GM23248 (cell line): ENCODE measurements at regions not wholly inside any gene's neighbourhood (a gene's known extent, or its start where the extent isn't known, plus 50 kb on each side); places are given as distances from the start of the nearest gene placed in this dataset.

Source experiments
- EZH2 ChIP-seq: fragments of 200-600 bp; sonication (generic); IDR thresholded peaks from 2 replicates; pipeline ENCODE4 v1.6.1; 2018; ENCODE audit warnings: antibody characterized with exemption, mild to moderate bottlenecking; ENCODE audit not compliant: insufficient read depth, poor library complexity, severe bottlenecking
- EZH2phosphoT487 ChIP-seq: fragments of 200-600 bp; sonication (generic); IDR thresholded peaks from 2 replicates; pipeline ENCODE4 v1.6.1; 2018; ENCODE audit warnings: antibody characterized with exemption, moderate library complexity, mild to moderate bottlenecking, low read depth; ENCODE audit not compliant: insufficient read depth

DNA sequence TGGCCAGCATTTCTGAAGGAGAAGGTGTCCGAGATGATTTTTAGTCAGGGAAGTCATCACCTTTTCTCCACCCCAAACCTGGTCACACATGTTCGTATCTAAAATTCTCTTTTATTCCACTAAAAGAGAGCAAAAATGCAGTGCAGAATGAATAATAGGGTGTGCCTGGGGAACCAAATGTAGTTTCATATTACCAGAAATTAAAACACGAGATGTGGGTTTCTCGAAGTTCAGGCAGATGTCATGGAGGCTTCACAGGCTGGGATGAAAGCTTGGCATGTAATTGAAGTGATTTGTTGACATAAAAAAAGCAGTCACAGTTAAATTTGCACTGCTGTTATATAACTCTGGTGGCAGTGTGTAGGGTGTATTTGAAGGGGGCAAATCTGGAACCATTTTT is 165.5 kb upstream of the PDE5A start:
- TF ChIP-seq EZH2phosphoT487 (no peak), EZH2 (no peak)
